ENCODE measurements at regions not wholly inside any gene's neighbourhood (a gene's known extent, or its start where the extent isn't known, plus 50 kb on each side); places are given as distances from the start of the nearest gene placed in this dataset.
"Not testable (repeated sequence)": the region's sequence is repeated elsewhere in the genome, so short reads cannot be mapped to it uniquely, and the experiment has no call there.

GRCh38 chr5:157938101-157938500 is 79.2 kb upstream of the CLINT1 start:
- TF ChIP-seq CTCF, POLR2A (IDR thresholded peaks at IDR 0.05): not testable (repeated sequence)
